ENCODE measurements at regions not wholly inside any gene's neighbourhood (a gene's known extent, or its start where the extent isn't known, plus 50 kb on each side); places are given as distances from the start of the nearest gene placed in this dataset.

DNA sequence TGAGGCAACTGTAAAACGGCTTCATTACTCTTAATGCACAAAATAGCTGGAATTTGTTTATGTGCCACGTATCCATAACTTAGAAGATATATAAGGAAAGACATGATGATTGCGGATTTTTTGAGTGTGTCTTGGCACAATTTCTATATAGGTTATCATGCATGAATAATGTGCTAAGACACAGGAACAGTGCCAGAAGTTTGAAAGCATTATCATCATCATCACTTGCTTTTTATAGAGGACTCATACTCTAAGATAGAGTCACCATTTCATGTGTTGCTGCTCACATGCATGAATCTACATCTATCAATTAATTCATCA lies 113.4 kb downstream of the ELOVL4 start:
- H3K9me3 Mint-ChIP-seq: no peaks in the 10 kb centered on the region
- Histone ChIP-seq H2BK5ac (ENCODE audit: insufficient read length, low read length) (no peak overlapping the region), H4K5ac (ENCODE audit: insufficient read length, low read depth, low read length) (no peak overlapping the region), H3K56ac (ENCODE audit: insufficient read length, low read depth, low read length) (no peak overlapping the region), H3K18ac (ENCODE audit: insufficient read length, low read depth, low read length) (no peak overlapping the region), H3K23ac (ENCODE audit: insufficient read length, low read depth, low read length) (no peak overlapping the region), H3K4me1 (ENCODE audit: insufficient read depth, low read length) (no peaks in the 10 kb centered on the region), H4K20me1 (ENCODE audit: control insufficient read depth, insufficient read depth, insufficient read length) (no peaks in the 10 kb centered on the region), H2BK15ac (ENCODE audit: low read depth, low read length) (no peak overlapping the region), H3K9ac (ENCODE audit: extremely low read depth, insufficient read length, low read length) (no peak overlapping the region), H4K91ac (ENCODE audit: insufficient read length, low read depth, low read length) (no peak overlapping the region), H2BK120ac (ENCODE audit: low read depth, low read length, poor library complexity, severe bottlenecking) (no peak overlapping the region), H3K4me2 (ENCODE audit: insufficient read depth, insufficient read length, low read length) (no peak overlapping the region), H3K23me2 (ENCODE audit: insufficient read length, low read depth, low read length, poor library complexity, severe bottlenecking) (no peaks in the 10 kb centered on the region), H3K79me1 (ENCODE audit: insufficient read depth, low read depth, low read length, poor library complexity, severe bottlenecking) (no peaks in the 10 kb centered on the region), H2BK20ac (ENCODE audit: low read depth, low read length, poor library complexity, severe bottlenecking) (no peak overlapping the region), H2AFZ (ENCODE audit: low read length) (no peak overlapping the region), H3K79me2 (ENCODE audit: insufficient read depth, low read length) (no peaks in the 10 kb centered on the region), H2BK12ac (ENCODE audit: insufficient read length, low read depth, low read length) (no peak overlapping the region), H3K27ac (ENCODE audit: insufficient read length, low read depth, low read length) (no peak overlapping the region), H3K4ac (ENCODE audit: low read depth, low read length) (no peak overlapping the region), H3K14ac (ENCODE audit: insufficient read depth, low read length) (no peak overlapping the region), H3K9me3 (ENCODE audit: control insufficient read depth, low read depth, low read length) (no peaks in the 10 kb centered on the region), H2AK5ac (ENCODE audit: insufficient read length, low read length) (no peak overlapping the region), H3T11ph (ENCODE audit: low read length) (no peak overlapping the region), H3K27me3 (ENCODE audit: insufficient read depth, low read length) (no peaks in the 10 kb centered on the region), H4K8ac (replicated peaks; ENCODE audit: insufficient read length, low read depth, low read length) (no peak overlapping the region)
- no peak overlapping the region for H3K4me3 Mint-ChIP-seq
- WGBS (ENCODE audit: extremely low coverage, insufficient read length, low lambda C conversion rate): no CpG with 5 or more reads among the region's 3 CpGs
- peaks cover 2% of the 10 kb centered on the region; the same call in 1 of the 2 replicates for H3K27me3 Mint-ChIP-seq (ENCODE audit: low read depth)
- no peak for DNase-seq
- H3K36me3 Mint-ChIP-seq (ENCODE audit: insufficient read depth in 1 of 3, low read depth in 3 of 3): no peaks in the 10 kb centered on the region
- no peak for TF ChIP-seq CTCF (conservative IDR thresholded peaks at IDR 0.05)
- no peak overlapping the region for H3K27ac Mint-ChIP-seq
- no peaks in the 10 kb centered on the region for H3K4me1 Mint-ChIP-seq

Measured in H9 (cell line).